MM.1S (cell line): ENCODE measurements at regions not wholly inside any gene's neighbourhood (a gene's known extent, or its start where the extent isn't known, plus 50 kb on each side); places are given as distances from the start of the nearest gene placed in this dataset.

Experiments used
- DNase-seq: peaks from one replicate; pipeline ENCODE4 v3.0.0-alpha.2; 2015
- H2AFZ ChIP-seq: fragments of 300-600 bp; sonication (generic); 2 replicates; pipeline ENCODE4 v1.6.0; 2016; ENCODE audit warnings: antibody characterized with exemption, low read length
- H3F3A ChIP-seq: fragments of 300-600 bp; sonication (generic); 2 replicates; pipeline ENCODE4 v1.6.1; 2016; ENCODE audit warnings: mild to moderate bottlenecking, antibody characterized with exemption, low read length, moderate library complexity, mixed read lengths; ENCODE audit not compliant: insufficient read depth
- H3K27ac ChIP-seq: fragments of 300-600 bp; sonication (generic); 2 replicates; pipeline ENCODE4 v1.5.1; 2016; ENCODE audit warnings: mild to moderate bottlenecking, low read length
- H3K27me3 ChIP-seq: fragments of 300-600 bp; sonication (generic); replicated peaks from 2 replicates; pipeline ENCODE4 v1.6.0; 2016; ENCODE audit warnings: low read length; ENCODE audit not compliant: insufficient read depth
- H3K36me3 ChIP-seq: fragments of 300-600 bp; sonication (generic); replicated peaks from 2 replicates; pipeline ENCODE4 v1.6.1; 2016; ENCODE audit warnings: mild to moderate bottlenecking, low read length, mixed read lengths; ENCODE audit not compliant: insufficient read depth
- H3K4me1 ChIP-seq: fragments of 300-600 bp; sonication (generic); 2 replicates; pipeline ENCODE4 v1.6.1; 2016; ENCODE audit warnings: low read length, mixed read lengths
- H3K4me2 ChIP-seq: fragments of 300-600 bp; sonication (generic); 2 replicates; pipeline ENCODE4 v1.6.0; 2016; ENCODE audit warnings: low read depth, low read length
- H3K4me3 ChIP-seq: fragments of 300-600 bp; sonication (generic); 2 replicates; pipeline ENCODE4 v1.5.1; 2016; ENCODE audit warnings: low read length, mixed read lengths
- H3K79me2 ChIP-seq: fragments of 300-600 bp; sonication (generic); 2 replicates; pipeline ENCODE4 v1.6.1; 2016; ENCODE audit warnings: mixed run types, low read length, mixed read lengths
- H3K9ac ChIP-seq: fragments of 300-600 bp; sonication (generic); 2 replicates; pipeline ENCODE4 v1.6.1; 2016; ENCODE audit warnings: low read length, mixed read lengths
- H3K9me2 ChIP-seq: fragments of 300-600 bp; sonication (generic); replicated peaks from 2 replicates; pipeline ENCODE4 v1.6.1; 2016; ENCODE audit warnings: mild to moderate bottlenecking, low read length, mixed read lengths; ENCODE audit not compliant: insufficient read depth
- H3K9me3 ChIP-seq: fragments of 300-600 bp; sonication (generic); replicated peaks from 2 replicates; pipeline ENCODE4 v1.6.1; 2016; ENCODE audit warnings: mild to moderate bottlenecking, low read length, mixed read lengths; ENCODE audit not compliant: insufficient read depth
- H4K20me1 ChIP-seq: fragments of 300-600 bp; sonication (generic); 2 replicates; pipeline ENCODE4 v1.6.1; 2016; ENCODE audit warnings: mild to moderate bottlenecking, low read length, moderate library complexity, mixed read lengths; ENCODE audit not compliant: insufficient read depth
- CTCF ChIP-seq: fragments of 300-600 bp; sonication (generic); IDR thresholded peaks from 2 replicates; pipeline ENCODE4 v1.5.1; 2016; ENCODE audit warnings: antibody characterized with exemption, low read length, mixed read lengths
- EZH2 ChIP-seq: fragments of 300-600 bp; sonication (generic); optimal IDR thresholded peaks from 2 replicates; pipeline ENCODE3; 2017; ENCODE audit warnings: low read depth, mild to moderate bottlenecking, antibody characterized with exemption, low read length, mixed read lengths
- EZH2phosphoT487 ChIP-seq: fragments of 300-600 bp; sonication (generic); IDR thresholded peaks from 2 replicates; pipeline ENCODE4 v1.6.1; 2018; ENCODE audit warnings: antibody characterized with exemption, low read length

- no peak overlapping the region for H3K9ac ChIP-seq
- H3K27me3 ChIP-seq: no peaks in the 10 kb centered on the region
- TF ChIP-seq EZH2: no peak
- TF ChIP-seq EZH2phosphoT487: no peak
- TF ChIP-seq CTCF: no peak
- H3K4me1 ChIP-seq: no peaks in the 10 kb centered on the region
- no peaks in the 10 kb centered on the region for H3K9me2 ChIP-seq
- no peaks in the 10 kb centered on the region for H3K9me3 ChIP-seq
- DNase-seq: no peak
- H3K36me3 ChIP-seq: no peaks in the 10 kb centered on the region
- no peaks in the 10 kb centered on the region for H4K20me1 ChIP-seq
- no peak overlapping the region for H3K4me2 ChIP-seq
- no peaks in the 10 kb centered on the region for H3F3A ChIP-seq
- no peak overlapping the region for H2AFZ ChIP-seq
- no peak overlapping the region for H3K4me3 ChIP-seq
- no peaks in the 10 kb centered on the region for H3K79me2 ChIP-seq
- H3K27ac ChIP-seq: no peak overlapping the region
These were observed 77.9 kb downstream of the ZC3H11B start for GRCh38 chr1:219534991-219535390.

- H3K4me2 ChIP-seq: no peak overlapping the region
- DNase-seq: no peak
These were observed 79.6 kb downstream of the ZC3H11B start for GRCh38 chr1:219533280-219533679.

GRCh38 chr1:219529116-219529515, 83.8 kb downstream of the ZC3H11B start:
- H3K9me2 ChIP-seq: no peaks in the 10 kb centered on the region
- H3K27ac ChIP-seq: no peak overlapping the region
- no peaks in the 10 kb centered on the region for H3K36me3 ChIP-seq
- no peak overlapping the region for H3K9ac ChIP-seq
- no peak overlapping the region for H2AFZ ChIP-seq
- no peaks in the 10 kb centered on the region for H3K9me3 ChIP-seq
- H3K4me3 ChIP-seq: no peak overlapping the region
- no peaks in the 10 kb centered on the region for H3F3A ChIP-seq
- no peak for DNase-seq
- H3K4me2 ChIP-seq: no peak overlapping the region
- H3K4me1 ChIP-seq: no peaks in the 10 kb centered on the region
- TF ChIP-seq EZH2phosphoT487 (no peak), EZH2 (no peak), CTCF (no peak)
- H3K79me2 ChIP-seq: no peaks in the 10 kb centered on the region
- H4K20me1 ChIP-seq: no peaks in the 10 kb centered on the region
- no peaks in the 10 kb centered on the region for H3K27me3 ChIP-seq

More at GRCh38 chr1:219533280-219533679, 79.6 kb downstream of the ZC3H11B start:
- Histone ChIP-seq H3K27me3 (no peaks in the 10 kb centered on the region), H4K20me1 (no peaks in the 10 kb centered on the region), H3K27ac (no peak overlapping the region), H3K9ac (no peak overlapping the region), H3K4me1 (no peaks in the 10 kb centered on the region), H3F3A (no peaks in the 10 kb centered on the region), H3K9me3 (no peaks in the 10 kb centered on the region), H3K36me3 (no peaks in the 10 kb centered on the region), H3K79me2 (no peaks in the 10 kb centered on the region), H3K9me2 (no peaks in the 10 kb centered on the region), H2AFZ (no peak overlapping the region), H3K4me3 (no peak overlapping the region)
- TF ChIP-seq CTCF: no peak
- no peak for TF ChIP-seq EZH2phosphoT487
- no peak for TF ChIP-seq EZH2
